Muscle layer of duodenum (tissue), 2 donors: ENCODE measurements at regions not wholly inside any gene's neighbourhood (a gene's known extent, or its start where the extent isn't known, plus 50 kb on each side); places are given as distances from the start of the nearest gene placed in this dataset.

ENCODE experiments used
- H3K27ac ChIP-seq: one replicate; pipeline ENCODE4 v1.7.0; 2013; ENCODE audit warnings: mild to moderate bottlenecking, low read length
- H3K27me3 ChIP-seq: one replicate; pipeline ENCODE4 v1.7.0; 2013; ENCODE audit warnings: low read depth, mild to moderate bottlenecking, control low read depth, low read length
- H3K36me3 ChIP-seq, 2 donors: one replicate each; pipeline ENCODE4 v1.7.0; 2013; ENCODE audit warnings: low read length in 2 of 2, control low read depth in 1 of 2, mild to moderate bottlenecking in 1 of 2; ENCODE audit not compliant: insufficient read depth in 2 of 2, control insufficient read depth in 1 of 2
- H3K4me1 ChIP-seq, 2 donors: one replicate each; pipeline ENCODE4 v1.7.0; 2013; ENCODE audit warnings: low read length in 2 of 2, mild to moderate bottlenecking in 2 of 2, control low read depth in 1 of 2, moderate library complexity in 1 of 2; ENCODE audit not compliant: insufficient read depth in 2 of 2, control insufficient read depth in 1 of 2
- H3K4me3 ChIP-seq, 2 donors: one replicate each; pipeline ENCODE4 v1.7.0; 2013; ENCODE audit warnings: low read length in 2 of 2, low read depth in 1 of 2, mild to moderate bottlenecking in 1 of 2
- H3K9me3 ChIP-seq, 2 donors: one replicate each; pipeline ENCODE4 v1.7.0; 2013; ENCODE audit warnings: low read length in 2 of 2, control low read depth in 1 of 2, mild to moderate bottlenecking in 1 of 2; ENCODE audit not compliant: control insufficient read depth in 1 of 2
- donor health status: healthy.

GRCh38 chr7:41886901-41887311 is 184.0 kb upstream of the INHBA start:
- Histone ChIP-seq H3K4me1 (peaks cover 9 to 18% of the 10 kb centered on the region in 2 donors), H3K4me3 (no peak overlapping the region), H3K27me3 (no peaks in the 10 kb centered on the region), H3K9me3 (no peaks in the 10 kb centered on the region), H3K36me3 (no peaks in the 10 kb centered on the region), H3K27ac (no peak overlapping the region)

- Histone ChIP-seq H3K4me3 (no peak overlapping the region), H3K9me3 (no peaks in the 10 kb centered on the region), H3K27ac (no peak overlapping the region)
These were observed 183.5 kb upstream of the INHBA start for GRCh38 chr7:41886262-41886900.

GRCh38 chr7:41885748-41886147 is 182.9 kb upstream of the INHBA start:
- no peaks in the 10 kb centered on the region for H3K36me3 ChIP-seq
- H3K27ac ChIP-seq = no peak overlapping the region
- peaks cover 9 to 18% of the 10 kb centered on the region in 2 donors for H3K4me1 ChIP-seq
- no peaks in the 10 kb centered on the region for H3K27me3 ChIP-seq
- H3K9me3 ChIP-seq = no peaks in the 10 kb centered on the region
- no peak overlapping the region for H3K4me3 ChIP-seq

More at GRCh38 chr7:41886262-41886900, 183.5 kb upstream of the INHBA start:
- H3K36me3 ChIP-seq = no peaks in the 10 kb centered on the region
- H3K4me1 ChIP-seq = peaks cover 9 to 18% of the 10 kb centered on the region in 2 donors
- H3K27me3 ChIP-seq = no peaks in the 10 kb centered on the region

GRCh38 chr7:41885078-41885477 is 182.2 kb upstream of the INHBA start:
- Histone ChIP-seq H3K4me1 (peaks cover 9 to 22% of the 10 kb centered on the region in 2 donors), H3K9me3 (no peaks in the 10 kb centered on the region), H3K36me3 (no peaks in the 10 kb centered on the region), H3K4me3 (no peak overlapping the region), H3K27me3 (no peaks in the 10 kb centered on the region), H3K27ac (no peak overlapping the region)

- H3K36me3 ChIP-seq = no peaks in the 10 kb centered on the region
- H3K4me3 ChIP-seq = no peak overlapping the region
- no peak overlapping the region for H3K27ac ChIP-seq
- no peaks in the 10 kb centered on the region for H3K9me3 ChIP-seq
- peaks cover 9 to 23% of the 10 kb centered on the region in 2 donors for H3K4me1 ChIP-seq
- no peaks in the 10 kb centered on the region for H3K27me3 ChIP-seq
These were observed 180.0 kb upstream of the INHBA start for GRCh38 chr7:41882745-41883420.

GRCh38 chr7:41882256-41882655 is 179.4 kb upstream of the INHBA start:
- Histone ChIP-seq H3K36me3 (no peaks in the 10 kb centered on the region), H3K4me3 (no peak overlapping the region), H3K9me3 (no peaks in the 10 kb centered on the region), H3K27ac (peak overlapping the region; percentile 17), H3K4me1 (peaks cover 9 to 23% of the 10 kb centered on the region in 2 donors), H3K27me3 (no peaks in the 10 kb centered on the region)

GRCh38 chr7:41881331-41882130 is 178.6 kb upstream of the INHBA start:
- no peaks in the 10 kb centered on the region for H3K9me3 ChIP-seq
- H3K27ac ChIP-seq = peak overlapping the region; percentile 17
- H3K4me1 ChIP-seq = peaks cover 9 to 16% of the 10 kb centered on the region in 2 donors
- H3K4me3 ChIP-seq = no peak overlapping the region
- H3K36me3 ChIP-seq = no peaks in the 10 kb centered on the region
- H3K27me3 ChIP-seq = no peaks in the 10 kb centered on the region

GRCh38 chr7:41880107-41880506 is 177.2 kb upstream of the INHBA start:
- Histone ChIP-seq H3K36me3 (no peaks in the 10 kb centered on the region), H3K9me3 (no peaks in the 10 kb centered on the region), H3K4me3 (no peak overlapping the region), H3K4me1 (peaks cover 0 to 5% of the 10 kb centered on the region in 2 donors), H3K27me3 (no peaks in the 10 kb centered on the region), H3K27ac (no peak overlapping the region)

GRCh38 chr7:41879403-41879802 is 176.5 kb upstream of the INHBA start:
- H3K4me1 ChIP-seq = peaks cover 0 to 5% of the 10 kb centered on the region in 2 donors
- H3K36me3 ChIP-seq = no peaks in the 10 kb centered on the region
- no peak overlapping the region for H3K4me3 ChIP-seq
- H3K9me3 ChIP-seq = no peaks in the 10 kb centered on the region
- no peaks in the 10 kb centered on the region for H3K27me3 ChIP-seq
- no peak overlapping the region for H3K27ac ChIP-seq

- Histone ChIP-seq H3K4me3 (no peak overlapping the region), H3K9me3 (no peaks in the 10 kb centered on the region), H3K4me1 (peaks cover 0 to 5% of the 10 kb centered on the region in 2 donors), H3K27ac (no peak overlapping the region), H3K27me3 (no peaks in the 10 kb centered on the region), H3K36me3 (no peaks in the 10 kb centered on the region)
These were observed 175.7 kb upstream of the INHBA start for GRCh38 chr7:41878309-41879295.
